Right lobe of liver (tissue), 6 donors: ENCODE measurements at regions not wholly inside any gene's neighbourhood (a gene's known extent, or its start where the extent isn't known, plus 50 kb on each side); places are given as distances from the start of the nearest gene placed in this dataset.

Experiments
- ATAC-seq, 4 donors: fragments of 200-7000 bp; cut with Tn5 transposase; one replicate each; pipeline ENCODE4 v1.9.1; 2020; ENCODE audit warnings: mild to moderate bottlenecking in 4 of 4, moderate library complexity in 4 of 4
- DNase-seq, 3 donors: peaks; one replicate each; pipeline ENCODE4 v3.0.0-alpha.2; 2020
- H3K27ac ChIP-seq, 3 donors: fragments of 200-600 bp; one replicate each; pipeline ENCODE4 v1.8.0; 2022
- H3K27me3 ChIP-seq, 2 donors: fragments of 200-600 bp; one replicate each; pipeline ENCODE4 v1.8.0; 2022
- H3K36me3 ChIP-seq, 4 donors: fragments of 200-600 bp; sonication (generic) in 1 of 4; one replicate each; pipeline versions ENCODE4 v1.5.1 to v1.8.0; 2017 to 2022; ENCODE audit warnings: control low read depth in 1 of 4
- H3K4me1 ChIP-seq, 4 donors: fragments of 200-600 bp; sonication (generic) in 1 of 4; one replicate each; pipeline versions ENCODE4 v1.5.1 to v1.8.0; 2017 to 2022; ENCODE audit warnings: control low read depth in 1 of 4
- H3K4me3 ChIP-seq, 3 donors: fragments of 200-600 bp; one replicate each; pipeline ENCODE4 v1.8.0; 2022
- H3K9me3 ChIP-seq, 4 donors: fragments of 200-600 bp; sonication (generic) in 1 of 4; one replicate each; pipeline versions ENCODE4 v1.5.1 to v1.8.0; 2017 to 2022; ENCODE audit warnings: control low read depth in 1 of 4
- POLR2A ChIP-seq: fragments of 450-650 bp; IDR thresholded peaks from one replicate; pipeline ENCODE4 v1.6.1; 2017; ENCODE audit warnings: antibody characterized with exemption, mild to moderate bottlenecking
- WGBS: methylation state at CpG from one replicate; pipeline ENCODE4 v1.1.6; 2018; ENCODE audit warnings: low coverage, low lambda C conversion rate; ENCODE audit not compliant: insufficient coverage; ENCODE audit errors: missing lambda C conversion rate; 5-methylcytosine and 5-hydroxymethylcytosine counted together
- intact Hi-C, 2 donors: fragments of 100-400 bp; cut with DNase I; formaldehyde crosslinking; loops; one replicate each; pipeline versions ENCODE4 v1.11.2 to v1.14.1; 2022
- TF ChIP-seq, protein P1 (sequence below), 4 donors: fragments of 200-600 bp in 3 of 4; fragments of 450-650 bp in 1 of 4; IDR thresholded peaks; one replicate each; pipeline versions ENCODE4 v1.5.1 to v1.8.0; 2016 to 2022; ENCODE audit warnings: antibody characterized with exemption in 4 of 4, mild to moderate bottlenecking in 2 of 4
- donor health status: DM: no; HTN: yes; CAD: no.
- donor health status: DM: no; HTN: no; CAD: no.
- donor health status: DM: no; HTN: no; CAD: no.
- donor health status: DM: no; HTN: yes; CAD: no.
- donor health status: DM: no; HTN: yes; CAD: no.

DNA sequence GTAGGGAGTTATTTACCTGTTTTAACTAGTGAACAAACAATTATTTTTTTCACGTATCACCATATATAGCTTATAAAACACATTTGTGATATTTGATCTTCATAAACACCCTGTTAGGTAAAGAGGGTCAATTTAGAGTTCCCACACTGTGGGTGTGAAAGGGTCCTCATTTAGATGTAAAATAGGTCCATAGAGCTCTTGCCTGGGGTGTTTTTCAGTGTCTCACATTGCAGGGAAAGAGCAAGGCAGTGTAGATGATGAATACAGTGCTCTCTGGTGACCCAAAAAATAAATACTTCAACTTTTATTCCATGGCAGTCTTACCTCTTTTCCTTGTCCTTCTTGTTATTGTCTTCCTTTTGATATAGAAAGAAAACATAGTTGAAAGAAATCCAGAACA, 403.2 kb upstream of the SGCD start:
- Histone ChIP-seq H3K9me3 (no peaks in the 10 kb centered on the region), H3K4me3 (no peak overlapping the region), H3K36me3 (no peaks in the 10 kb centered on the region), H3K4me1 (no peaks in the 10 kb centered on the region), H3K27ac (no peak overlapping the region), H3K27me3 (no peaks in the 10 kb centered on the region)
- DNase-seq = no peak
- TF ChIP-seq, protein P1, sequence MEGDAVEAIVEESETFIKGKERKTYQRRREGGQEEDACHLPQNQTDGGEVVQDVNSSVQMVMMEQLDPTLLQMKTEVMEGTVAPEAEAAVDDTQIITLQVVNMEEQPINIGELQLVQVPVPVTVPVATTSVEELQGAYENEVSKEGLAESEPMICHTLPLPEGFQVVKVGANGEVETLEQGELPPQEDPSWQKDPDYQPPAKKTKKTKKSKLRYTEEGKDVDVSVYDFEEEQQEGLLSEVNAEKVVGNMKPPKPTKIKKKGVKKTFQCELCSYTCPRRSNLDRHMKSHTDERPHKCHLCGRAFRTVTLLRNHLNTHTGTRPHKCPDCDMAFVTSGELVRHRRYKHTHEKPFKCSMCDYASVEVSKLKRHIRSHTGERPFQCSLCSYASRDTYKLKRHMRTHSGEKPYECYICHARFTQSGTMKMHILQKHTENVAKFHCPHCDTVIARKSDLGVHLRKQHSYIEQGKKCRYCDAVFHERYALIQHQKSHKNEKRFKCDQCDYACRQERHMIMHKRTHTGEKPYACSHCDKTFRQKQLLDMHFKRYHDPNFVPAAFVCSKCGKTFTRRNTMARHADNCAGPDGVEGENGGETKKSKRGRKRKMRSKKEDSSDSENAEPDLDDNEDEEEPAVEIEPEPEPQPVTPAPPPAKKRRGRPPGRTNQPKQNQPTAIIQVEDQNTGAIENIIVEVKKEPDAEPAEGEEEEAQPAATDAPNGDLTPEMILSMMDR (IDR thresholded peaks at IDR 0.05) = no peak
- no peak for TF ChIP-seq POLR2A
- intact Hi-C loops = no loop called here
- WGBS = 58% methylated on average over 1 of the region's 1 CpG
- no peak for ATAC-seq

DNA sequence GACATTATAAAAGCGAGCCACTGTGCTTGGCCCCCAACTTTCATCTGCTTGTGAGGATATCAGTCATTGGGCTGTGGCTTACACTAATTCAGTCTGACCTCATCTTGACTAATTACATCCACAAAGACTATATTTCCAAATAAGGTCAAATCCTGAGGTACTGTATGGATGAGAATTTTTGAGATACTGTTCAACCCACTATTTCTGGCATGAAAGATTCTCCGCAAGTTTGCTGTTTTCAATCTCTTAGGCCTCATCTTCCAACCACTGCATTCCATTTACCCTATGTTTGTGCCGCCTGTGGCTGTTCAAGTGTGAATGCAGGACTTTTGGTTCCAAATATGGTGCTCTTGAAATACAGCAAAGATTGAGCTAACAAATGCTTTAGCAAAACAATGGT, 400.9 kb upstream of the SGCD start:
- DNase-seq (no peak), ATAC-seq (no peak)
- no peaks in the 10 kb centered on the region for H3K36me3 ChIP-seq
- TF ChIP-seq, protein P1 (IDR thresholded peaks at IDR 0.05) = no peak
- TF ChIP-seq POLR2A = no peak
- no peaks in the 10 kb centered on the region for H3K9me3 ChIP-seq
- intact Hi-C loops = no loop called here
- 75% methylated on average over 3 of the region's 3 CpGs for WGBS
- no peak overlapping the region for H3K27ac ChIP-seq
- no peak overlapping the region for H3K4me3 ChIP-seq
- no peaks in the 10 kb centered on the region for H3K4me1 ChIP-seq
- H3K27me3 ChIP-seq = no peaks in the 10 kb centered on the region

DNA sequence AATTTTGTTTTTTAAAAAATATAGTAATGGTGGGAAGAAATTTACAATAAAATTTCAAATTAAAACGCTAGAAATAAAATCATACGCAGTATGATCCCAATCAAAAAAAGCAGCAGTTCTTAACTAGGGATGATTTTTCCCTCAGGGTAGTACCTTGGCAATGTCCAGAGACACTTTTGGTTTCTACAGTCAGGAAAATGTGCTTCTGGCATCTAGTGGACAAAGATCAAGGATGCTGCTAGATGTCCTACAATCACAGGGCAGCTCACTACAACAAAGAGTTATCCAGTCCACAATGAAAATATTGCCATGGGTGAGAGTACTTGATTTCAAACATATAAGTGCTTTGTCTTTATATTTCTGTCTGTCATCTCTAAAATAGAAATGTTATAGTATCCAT, 400.2 kb upstream of the SGCD start:
- TF ChIP-seq POLR2A = no peak
- TF ChIP-seq, protein P1 (IDR thresholded peaks at IDR 0.05) = no peak
- no peaks in the 10 kb centered on the region for H3K9me3 ChIP-seq
- H3K4me1 ChIP-seq = no peaks in the 10 kb centered on the region
- H3K4me3 ChIP-seq = no peak overlapping the region
- 78% methylated on average over 2 of the region's 2 CpGs for WGBS
- ATAC-seq (no peak), DNase-seq (no peak)
- no peaks in the 10 kb centered on the region for H3K36me3 ChIP-seq
- intact Hi-C loops = no loop called here
- H3K27ac ChIP-seq = no peak overlapping the region
- no peaks in the 10 kb centered on the region for H3K27me3 ChIP-seq

DNA sequence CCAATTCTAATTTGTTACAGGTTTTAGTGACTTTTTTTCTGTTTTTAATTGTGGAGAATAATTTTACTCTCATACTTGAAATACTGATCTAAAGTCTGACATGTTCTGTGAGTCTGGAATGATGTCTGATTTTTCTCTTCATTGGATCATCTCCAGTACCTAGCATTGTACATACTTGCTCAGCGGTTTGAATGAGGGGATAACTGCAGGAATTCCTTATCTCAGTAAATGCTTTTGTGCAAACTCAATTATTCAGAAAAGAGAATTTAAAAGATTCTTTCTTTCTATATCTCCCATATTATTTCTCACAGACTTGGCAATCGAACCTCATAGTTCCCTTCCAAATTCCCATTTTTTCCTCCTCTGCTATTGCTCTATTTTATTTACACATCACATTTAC, 397.9 kb upstream of the SGCD start:
- H3K27ac ChIP-seq = no peak overlapping the region
- H3K4me1 ChIP-seq = no peaks in the 10 kb centered on the region
- no peaks in the 10 kb centered on the region for H3K9me3 ChIP-seq
- intact Hi-C loops = no loop called here
- TF ChIP-seq, protein P1 (IDR thresholded peaks at IDR 0.05) = no peak
- no peak for TF ChIP-seq POLR2A
- no peak overlapping the region for H3K4me3 ChIP-seq
- H3K36me3 ChIP-seq = no peaks in the 10 kb centered on the region
- 34% methylated on average over 2 of the region's 2 CpGs for WGBS
- no peaks in the 10 kb centered on the region for H3K27me3 ChIP-seq
- no peak for DNase-seq
- ATAC-seq = no peak

DNA sequence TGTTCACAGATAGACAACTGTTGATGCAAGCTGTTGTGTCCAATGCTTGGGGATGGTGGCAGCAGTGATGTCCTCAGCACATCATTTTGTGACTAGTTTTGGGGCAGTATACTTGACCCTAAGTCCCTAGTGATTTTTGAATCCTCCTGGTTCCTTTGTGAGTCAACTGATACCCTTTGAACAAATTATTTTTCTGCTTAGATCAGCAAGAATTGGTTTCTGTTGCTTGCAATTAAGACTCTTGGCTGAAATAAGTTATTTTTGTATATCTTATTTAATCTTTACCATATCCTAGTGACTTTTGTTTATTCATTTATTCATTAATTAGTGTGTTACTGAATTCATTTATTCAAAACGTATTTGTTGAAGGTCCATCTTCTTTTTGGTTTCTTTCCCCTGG, 392.0 kb upstream of the SGCD start:
- Histone ChIP-seq H3K4me1 (no peaks in the 10 kb centered on the region), H3K4me3 (no peak overlapping the region), H3K9me3 (no peaks in the 10 kb centered on the region), H3K36me3 (no peaks in the 10 kb centered on the region), H3K27ac (no peak overlapping the region), H3K27me3 (no peaks in the 10 kb centered on the region)
- no peak for TF ChIP-seq POLR2A
- TF ChIP-seq, protein P1 (IDR thresholded peaks at IDR 0.05) = no peak
- ATAC-seq = no peak
- 43% methylated on average over 1 of the region's 1 CpG for WGBS
- intact Hi-C loops = no loop called here
- no peak for DNase-seq
